Limb (tissue), 2 donors: ENCODE measurements at regions not wholly inside any gene's neighbourhood (a gene's known extent, or its start where the extent isn't known, plus 50 kb on each side); places are given as distances from the start of the nearest gene placed in this dataset.
A peak's percentile ranks its signal among the peaks of the same experiment; 100 is the strongest.

Experiments used
- DNase-seq, 2 donors: peaks; one replicate each; pipeline ENCODE4 v3.0.0-alpha.2; 2016; ENCODE audit errors: extremely low spot score in 2 of 2

DNA sequence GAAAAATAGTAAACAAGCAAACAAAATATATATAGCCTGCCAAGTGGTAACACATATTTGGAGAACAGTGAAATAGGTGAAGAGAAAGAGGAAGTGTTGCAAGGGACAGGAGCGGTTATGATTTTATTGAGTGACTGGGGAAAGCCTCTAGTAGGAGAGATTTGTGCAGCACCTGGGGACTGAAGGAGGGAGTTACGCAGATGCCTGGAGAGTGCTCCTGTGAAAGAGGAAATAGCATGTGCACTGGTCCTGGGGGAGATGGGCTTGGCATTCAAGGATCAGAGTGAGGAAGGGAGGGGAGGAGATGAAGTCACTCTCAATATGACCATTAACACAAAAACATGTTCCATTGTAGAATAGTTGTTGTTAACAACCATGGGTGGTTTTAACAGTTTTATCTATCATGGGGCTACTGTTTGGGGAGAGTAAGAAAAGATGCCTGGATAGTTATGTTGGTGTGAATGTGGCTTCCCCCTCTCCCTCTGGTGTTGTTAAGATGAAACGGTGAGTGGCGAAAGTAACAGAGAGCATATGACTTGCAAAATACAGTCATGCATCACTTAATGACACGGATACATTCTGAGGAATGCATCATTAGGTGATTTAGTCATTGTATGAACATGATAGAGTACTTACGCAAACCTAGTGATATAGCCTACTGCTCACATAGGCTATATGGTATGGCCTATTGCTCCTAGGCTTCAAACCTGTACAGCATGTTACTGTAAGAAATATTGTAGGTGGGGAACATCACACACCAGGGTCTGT lies 251.7 kb upstream of the ARGLU1 start:
- DNase-seq = no peak

DNA sequence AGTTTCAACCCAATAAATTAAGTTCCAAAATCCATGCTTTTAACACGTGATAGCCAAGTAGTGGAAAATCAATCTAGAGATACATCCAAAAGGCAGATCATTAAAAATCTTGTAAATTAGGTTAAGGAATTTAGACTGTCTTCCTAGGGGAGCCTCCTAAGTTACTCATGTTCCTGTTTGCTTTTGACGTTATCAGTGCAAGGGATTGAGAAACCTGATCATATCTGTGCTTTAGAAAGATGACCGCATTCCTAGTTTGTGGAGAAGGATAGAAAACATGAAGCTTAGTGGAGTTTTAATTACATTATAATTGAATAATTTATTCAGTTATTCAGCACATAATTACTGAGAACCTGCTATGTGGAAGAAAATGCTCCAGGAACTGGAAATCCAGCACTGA lies 251.0 kb upstream of the ARGLU1 start:
- no peak for DNase-seq

GRCh38 chr13:106815545-106815944 lies 247.6 kb upstream of the ARGLU1 start:
- no peak for DNase-seq

- DNase-seq = peak in 1 of 2 donors; percentile 12
These were observed 246.5 kb upstream of the ARGLU1 start for GRCh38 chr13:106814463-106814862.

DNA sequence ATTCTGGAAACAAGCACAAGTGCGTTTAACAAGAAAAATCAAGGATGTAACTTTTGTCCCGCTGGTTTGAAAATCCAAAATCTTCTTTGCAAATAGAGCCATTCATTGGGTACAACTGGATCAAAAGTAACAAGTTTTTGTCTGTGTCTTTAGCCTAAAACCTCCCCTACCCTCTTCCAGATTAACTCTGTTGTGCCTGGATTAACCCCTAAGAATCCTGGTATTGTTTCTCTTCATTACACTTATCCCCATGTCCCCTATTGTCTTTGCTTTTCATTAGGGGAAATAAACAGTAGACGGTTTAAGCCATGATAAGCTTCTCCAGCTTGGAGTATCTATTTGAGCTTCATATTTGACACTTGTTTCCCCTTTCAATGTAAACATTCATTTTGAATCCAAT lies 242.1 kb upstream of the ARGLU1 start:
- no peak for DNase-seq

DNA sequence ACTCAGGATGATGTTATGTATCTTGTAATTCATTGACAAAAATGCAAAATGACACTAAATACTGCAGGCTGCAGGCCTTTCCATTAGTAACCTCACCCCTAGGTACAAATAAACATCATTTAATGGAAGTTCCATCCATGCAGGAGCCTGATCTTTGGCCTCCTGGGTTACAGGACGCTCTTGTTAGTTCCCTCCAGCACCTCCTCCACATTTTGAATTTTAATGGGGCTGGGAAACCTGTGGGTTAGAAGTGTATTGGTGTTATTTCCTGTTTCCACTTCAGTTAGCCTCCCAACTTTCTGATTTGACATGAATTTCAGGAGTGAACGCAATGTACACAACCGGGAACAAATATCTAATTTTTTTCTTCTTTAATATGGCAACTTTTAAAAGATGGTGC lies 237.1 kb upstream of the ARGLU1 start:
- no peak for DNase-seq

DNA sequence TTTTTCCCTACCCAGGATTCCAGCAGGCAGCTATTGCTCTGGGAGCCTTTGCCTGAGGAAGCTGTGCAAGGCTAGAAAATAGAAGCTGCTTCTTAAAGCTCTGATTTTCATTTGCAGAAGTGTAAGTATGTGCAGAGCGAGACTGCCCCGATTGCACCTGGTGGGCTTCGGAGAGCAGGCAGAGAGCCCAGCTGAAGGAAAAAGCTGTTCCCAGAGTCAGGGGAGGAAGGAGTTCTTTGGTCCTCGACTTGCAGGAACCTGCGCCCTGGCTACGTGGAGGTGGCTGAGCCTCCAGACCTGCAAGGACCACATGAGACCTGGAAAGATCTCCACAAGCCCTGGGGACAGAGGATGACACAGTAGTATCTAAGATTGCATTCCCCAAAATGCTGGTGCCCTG lies 235.0 kb upstream of the ARGLU1 start:
- DNase-seq = no peak

DNA sequence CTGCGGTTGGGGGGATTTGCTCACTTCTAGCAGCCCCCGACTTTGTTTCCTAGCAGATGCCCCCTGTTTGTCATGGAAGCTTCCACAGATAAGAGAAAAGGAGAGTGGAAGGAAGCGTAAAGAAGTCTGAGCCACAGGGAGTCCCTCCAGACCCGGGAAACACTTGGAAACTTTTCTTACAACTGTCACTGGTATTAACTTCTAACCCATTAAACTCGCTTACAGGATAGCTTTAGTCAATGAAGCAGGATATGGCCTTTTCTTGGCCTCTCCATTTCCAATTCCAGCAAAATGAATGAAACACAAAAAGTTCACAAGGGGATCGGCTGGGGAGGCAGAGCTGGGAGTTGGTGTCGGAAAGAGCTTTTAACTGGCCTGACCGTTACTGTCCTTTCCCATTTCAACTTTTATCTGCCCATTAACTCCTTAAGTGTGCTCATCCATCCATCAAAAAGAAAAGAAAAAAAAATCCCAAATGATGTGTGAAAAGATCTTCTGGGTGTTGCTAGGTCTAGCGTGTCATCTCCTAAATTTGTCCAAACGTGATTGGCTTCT lies 231.9 kb upstream of the ARGLU1 start:
- no peak for DNase-seq

- DNase-seq = no peak
These were observed 229.2 kb upstream of the ARGLU1 start for GRCh38 chr13:106797081-106797640.

GRCh38 chr13:106796280-106797047 lies 228.5 kb upstream of the ARGLU1 start:
- no peak for DNase-seq

DNA sequence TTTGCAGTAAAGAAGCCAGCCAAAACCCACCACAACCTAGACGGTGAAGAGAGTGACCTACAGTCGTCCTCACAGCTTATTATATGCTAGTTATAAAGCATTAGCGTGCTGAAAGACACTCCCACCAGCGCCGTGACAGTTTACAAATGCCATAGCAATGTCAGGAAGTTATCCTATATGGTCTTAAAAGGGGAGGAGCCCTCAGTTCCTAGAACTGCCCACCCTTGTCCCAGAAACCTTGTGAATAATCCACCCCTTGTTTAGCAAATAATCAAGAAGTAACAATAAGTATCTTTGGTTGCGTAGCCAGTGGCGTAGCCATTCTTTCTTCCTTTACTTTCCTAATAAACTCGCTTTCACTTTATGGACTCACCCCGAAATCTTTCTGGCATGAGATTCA lies 227.9 kb upstream of the ARGLU1 start:
- DNase-seq = no peak

GRCh38 chr13:106794117-106794516 lies 226.2 kb upstream of the ARGLU1 start:
- DNase-seq = no peak

GRCh38 chr13:106789911-106790310 lies 222.0 kb upstream of the ARGLU1 start:
- DNase-seq = no peak

GRCh38 chr13:106786006-106786563 lies 218.1 kb upstream of the ARGLU1 start:
- no peak for DNase-seq

DNA sequence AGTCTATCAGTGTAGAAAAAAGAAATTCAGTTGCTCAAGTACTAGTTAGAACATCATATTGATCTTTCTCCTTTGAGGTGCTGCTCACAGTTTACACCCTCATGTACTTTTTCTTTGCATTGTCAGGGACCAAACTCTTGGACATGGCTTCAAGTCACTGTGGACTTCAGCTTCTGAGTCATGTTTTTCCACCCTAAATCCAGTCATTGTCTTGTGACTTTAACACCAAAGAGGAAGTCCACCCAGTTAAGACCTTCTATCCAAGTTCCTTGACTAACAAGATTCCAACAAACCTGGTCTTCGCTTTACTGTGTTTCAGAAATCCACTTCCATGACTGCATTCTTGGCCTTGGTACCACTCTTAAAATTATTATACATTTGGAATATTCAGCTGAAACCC lies 206.7 kb upstream of the ARGLU1 start:
- DNase-seq = no peak

GRCh38 chr13:106772006-106772601 lies 204.2 kb upstream of the ARGLU1 start:
- DNase-seq = no peak

GRCh38 chr13:106768991-106769390 lies 201.1 kb upstream of the ARGLU1 start:
- no peak for DNase-seq

DNA sequence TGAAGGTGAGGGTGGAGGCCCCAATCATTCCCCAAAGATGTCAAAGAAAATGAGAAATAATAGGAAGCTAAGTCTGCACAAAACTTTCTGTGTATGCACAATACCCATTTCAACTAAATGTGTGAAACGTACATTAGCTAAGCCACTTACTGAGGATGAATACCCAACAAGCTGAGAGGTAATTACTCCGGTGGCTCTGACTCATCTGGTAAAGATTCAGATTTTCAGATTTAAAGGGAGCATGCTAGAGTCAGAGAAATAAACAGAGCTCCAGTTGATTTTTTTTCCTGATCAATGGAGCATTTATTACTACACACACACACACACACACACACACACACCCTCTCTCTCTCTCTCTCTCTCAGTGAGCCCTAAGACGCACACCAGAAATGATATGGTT lies 194.8 kb upstream of the ARGLU1 start:
- no peak for DNase-seq

DNA sequence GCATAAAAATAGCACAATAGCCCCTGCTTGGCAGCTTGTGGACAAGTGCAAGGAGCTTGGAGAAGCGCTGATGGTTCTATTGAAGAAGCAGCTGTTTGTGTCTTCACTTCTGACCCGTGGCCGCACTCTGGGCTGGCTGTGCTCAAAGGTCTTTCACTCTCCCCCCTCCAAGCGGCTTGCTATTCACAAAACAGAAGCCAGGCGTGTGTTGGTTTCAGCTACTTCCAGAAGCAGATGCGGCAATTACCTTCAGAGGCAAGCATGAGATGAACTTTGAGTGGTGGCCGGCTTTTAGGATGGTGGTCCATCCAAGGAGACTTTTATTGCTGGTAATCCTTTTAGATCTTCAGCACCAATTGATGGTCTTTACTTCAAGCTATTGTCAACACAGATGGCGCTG lies 188.5 kb upstream of the ARGLU1 start:
- no peak for DNase-seq

GRCh38 chr13:106755542-106755941 lies 187.6 kb upstream of the ARGLU1 start:
- DNase-seq = no peak

DNA sequence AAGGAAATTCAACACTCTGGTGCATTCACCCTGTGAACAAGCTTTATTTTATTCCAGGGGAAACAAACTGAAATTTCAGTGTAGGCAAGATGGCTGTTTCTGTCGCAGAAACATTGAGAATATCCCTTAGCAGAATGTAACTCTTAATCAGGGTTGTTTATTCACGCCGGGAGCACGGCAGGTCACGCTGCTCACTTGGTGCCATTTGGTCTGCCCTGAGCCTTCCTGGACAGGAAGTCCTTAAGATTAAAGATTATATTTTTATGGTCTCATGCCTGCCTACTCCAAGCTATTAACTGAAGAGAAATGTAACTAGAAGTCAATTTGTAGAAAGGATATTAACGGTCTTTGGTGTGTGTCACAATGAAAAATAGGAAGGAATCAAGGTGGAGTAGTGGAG lies 185.3 kb upstream of the ARGLU1 start:
- no peak for DNase-seq
